D721Med (cell line): ENCODE measurements at regions not wholly inside any gene's neighbourhood (a gene's known extent, or its start where the extent isn't known, plus 50 kb on each side); places are given as distances from the start of the nearest gene placed in this dataset.
A peak's percentile ranks its signal among the peaks of the same experiment; 100 is the strongest.

ENCODE experiments used
- DNase-seq: peaks from one replicate; pipeline ENCODE4 v3.0.0; 2011; ENCODE audit warnings: low spot score; ENCODE audit not compliant: insufficient read length
- FAIRE-seq: peaks from 2 replicates; lab custom pipeline; 2011; peaks lifted over from hg19 to GRCh38; lab: Jason Lieb, UNC
- CTCF ChIP-seq: IDR thresholded peaks from 2 replicates; pipeline ENCODE4 v1.5.1; 2012; ENCODE audit warnings: mild to moderate bottlenecking, control low read depth; ENCODE audit not compliant: insufficient read depth; ENCODE audit errors: missing control alignments

- DNase-seq: no peak
- no peak for FAIRE-seq
- TF ChIP-seq CTCF: no peak
These were observed 350.9 kb upstream of the CDH20 start for GRCh38 chr18:60982329-60982695.

GRCh38 chr18:60982928-60983327 is 350.3 kb upstream of the CDH20 start:
- TF ChIP-seq CTCF: no peak
- DNase-seq (no peak), FAIRE-seq (no peak)

- DNase-seq: no peak
- peak; percentile 98 for FAIRE-seq
- no peak for TF ChIP-seq CTCF
These were observed 348.7 kb upstream of the CDH20 start for GRCh38 chr18:60984510-60984909.

GRCh38 chr18:60987963-60988362 is 345.3 kb upstream of the CDH20 start:
- no peak for TF ChIP-seq CTCF
- FAIRE-seq: no peak
- DNase-seq: no peak

- TF ChIP-seq CTCF: no peak
- FAIRE-seq (peak; percentile 99), DNase-seq (no peak)
These were observed 336.9 kb upstream of the CDH20 start for GRCh38 chr18:60996326-60996725.

- no peak for DNase-seq
- no peak for TF ChIP-seq CTCF
- FAIRE-seq: no peak
These were observed 336.4 kb upstream of the CDH20 start for GRCh38 chr18:60996822-60997221.

- FAIRE-seq: peak; percentile 97
- no peak for TF ChIP-seq CTCF
- no peak for DNase-seq
These were observed 332.1 kb upstream of the CDH20 start for GRCh38 chr18:61001138-61001537.
